ENCODE measurements at regions not wholly inside any gene's neighbourhood (a gene's known extent, or its start where the extent isn't known, plus 50 kb on each side); places are given as distances from the start of the nearest gene placed in this dataset.

- H3K27me3 ChIP-seq (ENCODE audit: control insufficient read depth, insufficient read depth, low read length) = no peaks in the 10 kb centered on the region
- no peaks in the 10 kb centered on the region for H3K36me3 ChIP-seq (ENCODE audit: control insufficient read depth, insufficient read depth, low read length)
- no peak overlapping the region for H3K4me3 ChIP-seq (ENCODE audit: low read depth, low read length)
- no peak for TF ChIP-seq CTCF (IDR thresholded peaks at IDR 0.05; ENCODE audit: insufficient read depth, low read length, poor library complexity, severe bottlenecking)
- no peak for DNase-seq (ENCODE audit: low read depth)
These were observed 296.0 kb downstream of the OLFM4 start for GRCh38 chr13:53324656-53325055.

- no peak for TF ChIP-seq CTCF (IDR thresholded peaks at IDR 0.05; ENCODE audit: insufficient read depth, low read length, poor library complexity, severe bottlenecking)
- no peak for DNase-seq (ENCODE audit: low read depth)
- no peaks in the 10 kb centered on the region for H3K27me3 ChIP-seq (ENCODE audit: control insufficient read depth, insufficient read depth, low read length)
- H3K36me3 ChIP-seq (ENCODE audit: control insufficient read depth, insufficient read depth, low read length) = no peaks in the 10 kb centered on the region
- no peak overlapping the region for H3K4me3 ChIP-seq (ENCODE audit: low read depth, low read length)
These were observed 298.1 kb downstream of the OLFM4 start for GRCh38 chr13:53326716-53327115.

- no peaks in the 10 kb centered on the region for H3K27me3 ChIP-seq (ENCODE audit: control insufficient read depth, insufficient read depth, low read length)
- H3K4me3 ChIP-seq (ENCODE audit: low read depth, low read length) = no peak overlapping the region
- H3K36me3 ChIP-seq (ENCODE audit: control insufficient read depth, insufficient read depth, low read length) = no peaks in the 10 kb centered on the region
- no peak for TF ChIP-seq CTCF (IDR thresholded peaks at IDR 0.05; ENCODE audit: insufficient read depth, low read length, poor library complexity, severe bottlenecking)
- no peak for DNase-seq (ENCODE audit: low read depth)
These were observed 299.2 kb downstream of the OLFM4 start for GRCh38 chr13:53327680-53328315.

GRCh38 chr13:53336441-53337160 is 308.0 kb downstream of the OLFM4 start:
- no peak for TF ChIP-seq CTCF (IDR thresholded peaks at IDR 0.05; ENCODE audit: insufficient read depth, low read length, poor library complexity, severe bottlenecking)
- Histone ChIP-seq H3K4me3 (ENCODE audit: low read depth, low read length) (no peak overlapping the region), H3K27me3 (ENCODE audit: control insufficient read depth, insufficient read depth, low read length) (no peaks in the 10 kb centered on the region), H3K36me3 (ENCODE audit: control insufficient read depth, insufficient read depth, low read length) (no peaks in the 10 kb centered on the region)
- no peak for DNase-seq (ENCODE audit: low read depth)

GRCh38 chr13:53338760-53339159 is 310.1 kb downstream of the OLFM4 start:
- TF ChIP-seq CTCF (IDR thresholded peaks at IDR 0.05; ENCODE audit: insufficient read depth, low read length, poor library complexity, severe bottlenecking) = no peak
- H3K4me3 ChIP-seq (ENCODE audit: low read depth, low read length) = no peak overlapping the region
- H3K36me3 ChIP-seq (ENCODE audit: control insufficient read depth, insufficient read depth, low read length) = no peaks in the 10 kb centered on the region
- no peaks in the 10 kb centered on the region for H3K27me3 ChIP-seq (ENCODE audit: control insufficient read depth, insufficient read depth, low read length)
- DNase-seq (ENCODE audit: low read depth) = no peak
